GM19395 (cell line): ENCODE measurements at regions not wholly inside any gene's neighbourhood (a gene's known extent, or its start where the extent isn't known, plus 50 kb on each side); places are given as distances from the start of the nearest gene placed in this dataset.
"Not testable (repeated sequence)": the region's sequence is repeated elsewhere in the genome, so short reads cannot be mapped to it uniquely, and the experiment has no call there.

ENCODE experiments used
- ATAC-seq: cut with Tn5 transposase; IDR thresholded peaks from one replicate; pipeline ENCODE4 v1.9.1; 2021; ENCODE audit warnings: mild to moderate bottlenecking, moderate library complexity; ENCODE audit not compliant: unreplicated experiment

GRCh38 chr1:199474738-199475137, 552.8 kb upstream of the NR5A2 start:
- no peak for ATAC-seq

GRCh38 chr1:199482426-199482825, 545.1 kb upstream of the NR5A2 start:
- ATAC-seq: no peak

- no peak for ATAC-seq
These were observed 537.9 kb upstream of the NR5A2 start for GRCh38 chr1:199489594-199489993.

GRCh38 chr1:199490769-199491527, 536.6 kb upstream of the NR5A2 start:
- ATAC-seq: no peak

GRCh38 chr1:199495432-199495831, 532.1 kb upstream of the NR5A2 start:
- ATAC-seq: no peak

GRCh38 chr1:199498802-199499201, 528.7 kb upstream of the NR5A2 start:
- peak; percentile 83 for ATAC-seq

- ATAC-seq: no peak
These were observed 519.4 kb upstream of the NR5A2 start for GRCh38 chr1:199508072-199508471.

GRCh38 chr1:199508653-199509052, 518.9 kb upstream of the NR5A2 start:
- no peak for ATAC-seq

GRCh38 chr1:199509456-199509855, 518.1 kb upstream of the NR5A2 start:
- no peak for ATAC-seq

- peak; percentile 82 for ATAC-seq
These were observed 517.2 kb upstream of the NR5A2 start for GRCh38 chr1:199510314-199510713.

GRCh38 chr1:199512037-199512710, 515.3 kb upstream of the NR5A2 start:
- no peak for ATAC-seq

GRCh38 chr1:199515261-199515660, 512.2 kb upstream of the NR5A2 start:
- no peak for ATAC-seq

GRCh38 chr1:199522338-199522737, 505.2 kb upstream of the NR5A2 start:
- ATAC-seq: no peak

- ATAC-seq: no peak
These were observed 504.6 kb upstream of the NR5A2 start for GRCh38 chr1:199522936-199523335.

- ATAC-seq: no peak
These were observed 498.2 kb upstream of the NR5A2 start for GRCh38 chr1:199529324-199529723.

- ATAC-seq: not testable (repeated sequence)
These were observed 494.1 kb upstream of the NR5A2 start for GRCh38 chr1:199533361-199533760.

- no peak for ATAC-seq
These were observed 481.7 kb upstream of the NR5A2 start for GRCh38 chr1:199545780-199546179.

GRCh38 chr1:199546323-199546722, 481.2 kb upstream of the NR5A2 start:
- no peak for ATAC-seq

GRCh38 chr1:199549421-199549820, 478.1 kb upstream of the NR5A2 start:
- ATAC-seq: no peak

GRCh38 chr1:199550199-199551065, 477.1 kb upstream of the NR5A2 start:
- no peak for ATAC-seq

- no peak for ATAC-seq
These were observed 475.4 kb upstream of the NR5A2 start for GRCh38 chr1:199551967-199552565.
